ENCODE measurements at regions not wholly inside any gene's neighbourhood (a gene's known extent, or its start where the extent isn't known, plus 50 kb on each side); places are given as distances from the start of the nearest gene placed in this dataset.

DNA sequence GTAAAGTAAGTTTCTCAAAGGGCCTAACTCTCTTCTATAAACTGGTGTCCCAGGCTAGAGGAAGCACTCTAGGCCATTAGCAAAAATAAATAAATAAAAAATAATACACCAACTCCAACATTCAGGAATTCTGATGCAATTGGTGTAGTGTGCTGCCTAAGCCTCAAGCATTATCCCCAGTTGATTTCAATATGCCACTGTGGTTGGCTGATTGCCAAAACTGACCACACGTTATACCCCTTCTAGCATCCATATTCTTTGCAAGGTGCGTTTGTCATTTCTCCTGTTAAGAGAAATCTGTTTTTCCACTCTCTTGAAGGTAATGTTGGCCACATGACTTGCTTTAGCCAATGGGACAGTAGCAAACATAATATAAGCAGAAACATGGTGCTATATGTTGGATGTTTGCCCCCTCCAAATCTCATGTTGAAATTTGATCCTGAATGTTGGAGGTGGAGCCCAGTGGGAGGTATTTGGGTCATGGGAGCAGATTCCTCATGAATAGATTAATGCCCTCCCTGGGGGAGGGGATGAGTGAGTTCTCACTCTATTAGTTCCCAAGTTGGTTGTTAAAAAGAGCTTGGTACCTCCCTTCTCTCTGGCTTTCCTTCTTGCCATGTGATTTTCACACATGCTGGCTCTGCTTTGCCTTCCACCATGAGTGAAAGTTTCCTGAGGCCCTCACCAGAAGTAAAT is 71.9 kb upstream of the PLCB4 start (continued):
- TF ChIP-seq, protein P1, sequence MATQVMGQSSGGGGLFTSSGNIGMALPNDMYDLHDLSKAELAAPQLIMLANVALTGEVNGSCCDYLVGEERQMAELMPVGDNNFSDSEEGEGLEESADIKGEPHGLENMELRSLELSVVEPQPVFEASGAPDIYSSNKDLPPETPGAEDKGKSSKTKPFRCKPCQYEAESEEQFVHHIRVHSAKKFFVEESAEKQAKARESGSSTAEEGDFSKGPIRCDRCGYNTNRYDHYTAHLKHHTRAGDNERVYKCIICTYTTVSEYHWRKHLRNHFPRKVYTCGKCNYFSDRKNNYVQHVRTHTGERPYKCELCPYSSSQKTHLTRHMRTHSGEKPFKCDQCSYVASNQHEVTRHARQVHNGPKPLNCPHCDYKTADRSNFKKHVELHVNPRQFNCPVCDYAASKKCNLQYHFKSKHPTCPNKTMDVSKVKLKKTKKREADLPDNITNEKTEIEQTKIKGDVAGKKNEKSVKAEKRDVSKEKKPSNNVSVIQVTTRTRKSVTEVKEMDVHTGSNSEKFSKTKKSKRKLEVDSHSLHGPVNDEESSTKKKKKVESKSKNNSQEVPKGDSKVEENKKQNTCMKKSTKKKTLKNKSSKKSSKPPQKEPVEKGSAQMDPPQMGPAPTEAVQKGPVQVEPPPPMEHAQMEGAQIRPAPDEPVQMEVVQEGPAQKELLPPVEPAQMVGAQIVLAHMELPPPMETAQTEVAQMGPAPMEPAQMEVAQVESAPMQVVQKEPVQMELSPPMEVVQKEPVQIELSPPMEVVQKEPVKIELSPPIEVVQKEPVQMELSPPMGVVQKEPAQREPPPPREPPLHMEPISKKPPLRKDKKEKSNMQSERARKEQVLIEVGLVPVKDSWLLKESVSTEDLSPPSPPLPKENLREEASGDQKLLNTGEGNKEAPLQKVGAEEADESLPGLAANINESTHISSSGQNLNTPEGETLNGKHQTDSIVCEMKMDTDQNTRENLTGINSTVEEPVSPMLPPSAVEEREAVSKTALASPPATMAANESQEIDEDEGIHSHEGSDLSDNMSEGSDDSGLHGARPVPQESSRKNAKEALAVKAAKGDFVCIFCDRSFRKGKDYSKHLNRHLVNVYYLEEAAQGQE (IDR thresholded peaks at IDR 0.05; ENCODE audit: unreplicated experiment): no peak

DNA sequence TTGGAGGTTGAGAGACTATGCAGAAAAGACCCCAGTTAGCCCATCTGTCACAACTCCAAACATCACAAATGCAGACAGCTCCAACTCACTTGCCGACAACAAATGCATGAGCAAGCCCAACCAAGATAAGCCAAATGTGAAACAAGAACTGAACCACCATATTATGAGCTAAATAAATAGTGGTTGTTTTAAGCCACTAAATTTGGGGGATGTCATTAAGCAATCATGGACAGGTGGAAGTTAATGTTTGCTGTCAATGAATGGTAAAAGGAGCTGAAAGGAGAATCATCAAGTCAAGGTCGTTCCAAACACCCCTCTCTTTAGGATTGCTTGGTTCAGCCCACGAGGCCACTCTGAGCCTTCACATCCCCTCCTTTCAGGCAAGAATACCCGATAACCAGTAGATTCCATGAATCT is 71.2 kb upstream of the PLCB4 start:
- Histone ChIP-seq H3F3A (replicated peaks; ENCODE audit: low read depth) (no peaks in the 10 kb centered on the region), H3K36me3 (ENCODE audit: insufficient read depth) (no peaks in the 10 kb centered on the region), H3K27ac (ENCODE audit: low read depth) (no peak overlapping the region), H3K4me3 (no peak overlapping the region), H3K4me1 (ENCODE audit: insufficient read depth) (peaks cover 11% of the 10 kb centered on the region), H4K20me1 (replicated peaks; ENCODE audit: insufficient read depth) (no peaks in the 10 kb centered on the region), H3K9me2 (ENCODE audit: insufficient read depth) (peaks cover 3% of the 10 kb centered on the region; the same call in 1 of the 2 replicates), H3K27me3 (ENCODE audit: insufficient read depth) (no peaks in the 10 kb centered on the region), H3K79me2 (replicated peaks; ENCODE audit: insufficient read depth) (no peaks in the 10 kb centered on the region), H3K4me2 (peak overlapping the region; percentile 67), H2AFZ (peak overlapping the region; percentile 72; the same call in 1 of the 2 replicates)
- Mint-ChIP-seq H3K9me3 (peaks cover 8% of the 10 kb centered on the region; the same call in 2 of the 3 replicates), H3K27ac (peak overlapping the region; percentile 94), H3K36me3 (ENCODE audit: low read depth) (peaks cover 5% of the 10 kb centered on the region; the same call in 2 of the 3 replicates), H3K4me3 (no peak overlapping the region), H3K27me3 (ENCODE audit: insufficient read depth, low read depth, poor library complexity) (no peaks in the 10 kb centered on the region), H3K4me1 (peaks cover 24% of the 10 kb centered on the region)
- ATAC-seq: peak; percentile 58
- DNase-seq (ENCODE audit: low spot score): peak; percentile 33
- no peak for TF ChIP-seq EZH2 (IDR thresholded peaks at IDR 0.05; ENCODE audit: low read depth, unreplicated experiment)
- no peak for TF ChIP-seq ZNF331 (CRISPR knock-in tag; IDR thresholded peaks at IDR 0.05; ENCODE audit: low read depth)
- no peak for TF ChIP-seq POLR2AphosphoS5 (IDR thresholded peaks at IDR 0.05; ENCODE audit: low read depth)
- TF ChIP-seq NANOG (IDR thresholded peaks at IDR 0.05; ENCODE audit: borderline replicate concordance): no peak
- TF ChIP-seq, protein P2, sequence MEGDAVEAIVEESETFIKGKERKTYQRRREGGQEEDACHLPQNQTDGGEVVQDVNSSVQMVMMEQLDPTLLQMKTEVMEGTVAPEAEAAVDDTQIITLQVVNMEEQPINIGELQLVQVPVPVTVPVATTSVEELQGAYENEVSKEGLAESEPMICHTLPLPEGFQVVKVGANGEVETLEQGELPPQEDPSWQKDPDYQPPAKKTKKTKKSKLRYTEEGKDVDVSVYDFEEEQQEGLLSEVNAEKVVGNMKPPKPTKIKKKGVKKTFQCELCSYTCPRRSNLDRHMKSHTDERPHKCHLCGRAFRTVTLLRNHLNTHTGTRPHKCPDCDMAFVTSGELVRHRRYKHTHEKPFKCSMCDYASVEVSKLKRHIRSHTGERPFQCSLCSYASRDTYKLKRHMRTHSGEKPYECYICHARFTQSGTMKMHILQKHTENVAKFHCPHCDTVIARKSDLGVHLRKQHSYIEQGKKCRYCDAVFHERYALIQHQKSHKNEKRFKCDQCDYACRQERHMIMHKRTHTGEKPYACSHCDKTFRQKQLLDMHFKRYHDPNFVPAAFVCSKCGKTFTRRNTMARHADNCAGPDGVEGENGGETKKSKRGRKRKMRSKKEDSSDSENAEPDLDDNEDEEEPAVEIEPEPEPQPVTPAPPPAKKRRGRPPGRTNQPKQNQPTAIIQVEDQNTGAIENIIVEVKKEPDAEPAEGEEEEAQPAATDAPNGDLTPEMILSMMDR (conservative IDR thresholded peaks at IDR 0.05; ENCODE audit: low read depth in 2 of 2): no peak
- no peak for TF ChIP-seq CREB1 (CRISPR knock-in tag; IDR thresholded peaks at IDR 0.05; ENCODE audit: low read depth)
- no peak for TF ChIP-seq ZNF114 (CRISPR knock-in tag; IDR thresholded peaks at IDR 0.05)
- TF ChIP-seq, protein P3, sequence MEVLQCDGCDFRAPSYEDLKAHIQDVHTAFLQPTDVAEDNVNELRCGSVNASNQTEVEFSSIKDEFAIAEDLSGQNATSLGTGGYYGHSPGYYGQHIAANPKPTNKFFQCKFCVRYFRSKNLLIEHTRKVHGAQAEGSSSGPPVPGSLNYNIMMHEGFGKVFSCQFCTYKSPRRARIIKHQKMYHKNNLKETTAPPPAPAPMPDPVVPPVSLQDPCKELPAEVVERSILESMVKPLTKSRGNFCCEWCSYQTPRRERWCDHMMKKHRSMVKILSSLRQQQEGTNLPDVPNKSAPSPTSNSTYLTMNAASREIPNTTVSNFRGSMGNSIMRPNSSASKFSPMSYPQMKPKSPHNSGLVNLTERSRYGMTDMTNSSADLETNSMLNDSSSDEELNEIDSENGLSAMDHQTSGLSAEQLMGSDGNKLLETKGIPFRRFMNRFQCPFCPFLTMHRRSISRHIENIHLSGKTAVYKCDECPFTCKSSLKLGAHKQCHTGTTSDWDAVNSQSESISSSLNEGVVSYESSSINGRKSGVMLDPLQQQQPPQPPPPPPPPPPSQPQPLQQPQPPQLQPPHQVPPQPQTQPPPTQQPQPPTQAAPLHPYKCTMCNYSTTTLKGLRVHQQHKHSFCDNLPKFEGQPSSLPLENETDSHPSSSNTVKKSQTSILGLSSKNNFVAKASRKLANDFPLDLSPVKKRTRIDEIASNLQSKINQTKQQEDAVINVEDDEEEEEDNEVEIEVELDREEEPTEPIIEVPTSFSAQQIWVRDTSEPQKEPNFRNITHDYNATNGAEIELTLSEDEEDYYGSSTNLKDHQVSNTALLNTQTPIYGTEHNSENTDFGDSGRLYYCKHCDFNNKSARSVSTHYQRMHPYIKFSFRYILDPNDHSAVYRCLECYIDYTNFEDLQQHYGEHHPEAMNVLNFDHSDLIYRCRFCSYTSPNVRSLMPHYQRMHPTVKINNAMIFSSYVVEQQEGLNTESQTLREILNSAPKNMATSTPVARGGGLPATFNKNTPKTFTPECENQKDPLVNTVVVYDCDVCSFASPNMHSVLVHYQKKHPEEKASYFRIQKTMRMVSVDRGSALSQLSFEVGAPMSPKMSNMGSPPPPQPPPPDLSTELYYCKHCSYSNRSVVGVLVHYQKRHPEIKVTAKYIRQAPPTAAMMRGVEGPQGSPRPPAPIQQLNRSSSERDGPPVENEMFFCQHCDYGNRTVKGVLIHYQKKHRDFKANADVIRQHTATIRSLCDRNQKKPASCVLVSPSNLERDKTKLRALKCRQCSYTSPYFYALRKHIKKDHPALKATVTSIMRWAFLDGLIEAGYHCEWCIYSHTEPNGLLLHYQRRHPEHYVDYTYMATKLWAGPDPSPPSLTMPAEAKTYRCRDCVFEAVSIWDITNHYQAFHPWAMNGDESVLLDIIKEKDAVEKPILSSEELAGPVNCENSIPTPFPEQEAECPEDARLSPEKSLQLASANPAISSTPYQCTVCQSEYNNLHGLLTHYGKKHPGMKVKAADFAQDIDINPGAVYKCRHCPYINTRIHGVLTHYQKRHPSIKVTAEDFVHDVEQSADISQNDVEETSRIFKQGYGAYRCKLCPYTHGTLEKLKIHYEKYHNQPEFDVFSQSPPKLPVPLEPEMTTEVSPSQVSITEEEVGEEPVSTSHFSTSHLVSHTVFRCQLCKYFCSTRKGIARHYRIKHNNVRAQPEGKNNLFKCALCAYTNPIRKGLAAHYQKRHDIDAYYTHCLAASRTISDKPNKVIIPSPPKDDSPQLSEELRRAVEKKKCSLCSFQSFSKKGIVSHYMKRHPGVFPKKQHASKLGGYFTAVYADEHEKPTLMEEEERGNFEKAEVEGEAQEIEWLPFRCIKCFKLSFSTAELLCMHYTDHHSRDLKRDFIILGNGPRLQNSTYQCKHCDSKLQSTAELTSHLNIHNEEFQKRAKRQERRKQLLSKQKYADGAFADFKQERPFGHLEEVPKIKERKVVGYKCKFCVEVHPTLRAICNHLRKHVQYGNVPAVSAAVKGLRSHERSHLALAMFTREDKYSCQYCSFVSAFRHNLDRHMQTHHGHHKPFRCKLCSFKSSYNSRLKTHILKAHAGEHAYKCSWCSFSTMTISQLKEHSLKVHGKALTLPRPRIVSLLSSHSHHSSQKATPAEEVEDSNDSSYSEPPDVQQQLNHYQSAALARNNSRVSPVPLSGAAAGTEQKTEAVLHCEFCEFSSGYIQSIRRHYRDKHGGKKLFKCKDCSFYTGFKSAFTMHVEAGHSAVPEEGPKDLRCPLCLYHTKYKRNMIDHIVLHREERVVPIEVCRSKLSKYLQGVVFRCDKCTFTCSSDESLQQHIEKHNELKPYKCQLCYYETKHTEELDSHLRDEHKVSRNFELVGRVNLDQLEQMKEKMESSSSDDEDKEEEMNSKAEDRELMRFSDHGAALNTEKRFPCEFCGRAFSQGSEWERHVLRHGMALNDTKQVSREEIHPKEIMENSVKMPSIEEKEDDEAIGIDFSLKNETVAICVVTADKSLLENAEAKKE (CRISPR knock-in tag; IDR thresholded peaks at IDR 0.05): no peak
- no peak for TF ChIP-seq STAT1 (IDR thresholded peaks at IDR 0.05; ENCODE audit: unreplicated experiment)
- no peak for TF ChIP-seq EZH2phosphoT487 (IDR thresholded peaks at IDR 0.05; ENCODE audit: unreplicated experiment)

Measured in GM23338 (cell line).